ENCODE measurements at regions not wholly inside any gene's neighbourhood (a gene's known extent, or its start where the extent isn't known, plus 50 kb on each side); places are given as distances from the start of the nearest gene placed in this dataset.
A peak's percentile ranks its signal among the peaks of the same experiment; 100 is the strongest.

- ATAC-seq (ENCODE audit: low read depth), result no peak
- no peak overlapping the region for H3K56ac ChIP-seq (ENCODE audit: extremely low read depth, insufficient read depth, low read length)
- H3K36me3 ChIP-seq (ENCODE audit: control insufficient read depth, insufficient read depth, low read length), result no peaks in the 10 kb centered on the region
- peak overlapping the region; percentile 69; the same call in 1 of the 2 replicates for H4K91ac ChIP-seq (ENCODE audit: insufficient read depth, low read depth, low read length)
- peak overlapping the region; percentile 65; the same call in 1 of the 2 replicates for H2BK120ac ChIP-seq (ENCODE audit: low read depth, low read length)
- no peaks in the 10 kb centered on the region for H3K9me3 ChIP-seq (ENCODE audit: control insufficient read depth, insufficient read depth, low read length)
- H3K9ac ChIP-seq (ENCODE audit: low read depth, low read length), result no peak overlapping the region
- ChIA-PET CTCF (interaction anchor here (1.1 kb wide), 1 partner anchor 14 kb away, joined by 3 read pairs; no protein-coding TSS in a partner anchor), POLR2A (ENCODE audit: unreplicated experiment) (no interaction called here)
- no peak overlapping the region for H3K4me2 ChIP-seq (ENCODE audit: low read depth, low read length)
- peak overlapping the region; percentile 88 for H2BK20ac ChIP-seq (ENCODE audit: low read depth, low read length)
- BruUV-seq (replicated peaks), result no TSS peak
- H4K20me1 ChIP-seq (ENCODE audit: insufficient read depth, low read length), result no peaks in the 10 kb centered on the region
- in situ Hi-C loops (cut with MboI; ENCODE audit: low sequenced_read_pairs), result no loop called here
- H2BK15ac ChIP-seq (ENCODE audit: low read depth, low read length), result peak overlapping the region; percentile 94; the same call in 2 of the 3 replicates
- H3K4ac ChIP-seq (ENCODE audit: low read depth, low read length), result peak overlapping the region; percentile 73
- peak overlapping the region; percentile 75; the same call in 1 of the 2 replicates for H3K18ac ChIP-seq (ENCODE audit: low read depth, low read length)
- H3K14ac ChIP-seq (replicated peaks; ENCODE audit: low read depth, low read length), result peak overlapping the region; percentile 23; the same call in 1 of the 2 replicates
- peak overlapping the region; percentile 54 for H2AK5ac ChIP-seq (ENCODE audit: low read depth, low read length)
- H3K27me3 ChIP-seq (ENCODE audit: control insufficient read depth, insufficient read depth, low read length), result no peaks in the 10 kb centered on the region
- no CpG with 5 or more reads among the region's 3 CpGs for WGBS, 2 experiments (ENCODE audit: extremely low coverage in 2 of 2, insufficient read length in 1 of 2)
- no peak overlapping the region for H2AFZ ChIP-seq (replicated peaks; ENCODE audit: low read length, poor library complexity)
- DNase-seq, result no peak
- no peaks in the 10 kb centered on the region for H3K79me1 ChIP-seq (ENCODE audit: low read depth in 1 of 2, low read length in 2 of 2)
- TF ChIP-seq RFX5 (IDR thresholded peaks at IDR 0.05; ENCODE audit: low read depth, low read length), result no peak
- no peak for TF ChIP-seq POLR2A (IDR thresholded peaks at IDR 0.05; ENCODE audit: low read depth, low read length)
- TF ChIP-seq BHLHE40 (IDR thresholded peaks at IDR 0.05; ENCODE audit: low read depth, low read length), result no peak
- TF ChIP-seq MAZ (IDR thresholded peaks at IDR 0.05; ENCODE audit: borderline replicate concordance, low read depth, low read length), result no peak
- intact Hi-C loops (cut with micrococcal nuclease), result no loop called here
- dilution Hi-C loops (cut with HindIII; ENCODE audit: low sequenced_read_pairs, unreplicated experiment), result no loop called here
- H3K23ac ChIP-seq (ENCODE audit: low read depth, low read length), result no peak overlapping the region
- no peak overlapping the region for H4K5ac ChIP-seq (ENCODE audit: low read depth, low read length)
- H3K27ac ChIP-seq (ENCODE audit: insufficient read depth, low read length), result no peak overlapping the region
- H3K9me1 ChIP-seq (ENCODE audit: insufficient read depth, low read length), result peaks cover 17% of the 10 kb centered on the region
- peak overlapping the region; percentile 9 for H2BK5ac ChIP-seq (ENCODE audit: low read depth, low read length, poor library complexity, severe bottlenecking)
- H3K4me3 ChIP-seq (ENCODE audit: insufficient read depth, low read depth, low read length), result no peak overlapping the region
- H3K4me1 ChIP-seq (ENCODE audit: control insufficient read depth, insufficient read depth, low read length), result peaks cover 13% of the 10 kb centered on the region
- peak overlapping the region in 1 of 2 experiments; percentile 35; a peak in 2 of 4 replicates for H4K8ac ChIP-seq (ENCODE audit: low read depth in 2 of 2, low read length in 2 of 2)
- H2AK9ac ChIP-seq (replicated peaks; ENCODE audit: low read depth, low read length, poor library complexity), result no peak overlapping the region
Observed at GRCh38 chr1:94680039-94680377, 138.4 kb upstream of the F3 start.
